CMK (cell line): ENCODE measurements at regions not wholly inside any gene's neighbourhood (a gene's known extent, or its start where the extent isn't known, plus 50 kb on each side); places are given as distances from the start of the nearest gene placed in this dataset.
"Not testable (repeated sequence)": the region's sequence is repeated elsewhere in the genome, so short reads cannot be mapped to it uniquely, and the experiment has no call there.

ENCODE experiments used
- DNase-seq: peaks from one replicate; pipeline ENCODE4 v3.0.0-alpha.2; 2010; ENCODE audit warnings: low read depth

DNA sequence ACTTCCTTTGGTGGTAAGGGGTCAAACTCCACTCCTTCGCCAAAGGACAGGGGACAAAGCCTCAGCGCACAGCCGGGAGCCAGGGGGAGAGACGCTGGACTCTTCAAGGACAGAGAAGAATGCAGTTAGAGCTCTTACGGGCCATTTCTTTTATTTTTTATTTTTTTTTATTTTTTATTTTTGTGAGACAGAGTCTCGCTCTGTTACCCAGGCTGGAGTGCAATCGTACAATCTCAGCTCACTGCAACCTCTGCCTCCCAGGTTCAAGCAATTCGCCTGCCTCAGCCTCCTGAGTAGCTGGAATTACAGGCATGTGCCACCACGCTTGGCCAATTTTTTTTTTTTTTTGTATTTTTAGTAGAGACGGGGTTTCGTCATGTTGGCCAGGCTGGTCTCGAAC lies 93.2 kb upstream of the RPH3AL start, which contains the start of gene RFLNB:
Gene RFLNB (minus strand): TSS at position 101 of the 400 bp plus-strand sequence.
- DNase-seq = not testable (repeated sequence)

DNA sequence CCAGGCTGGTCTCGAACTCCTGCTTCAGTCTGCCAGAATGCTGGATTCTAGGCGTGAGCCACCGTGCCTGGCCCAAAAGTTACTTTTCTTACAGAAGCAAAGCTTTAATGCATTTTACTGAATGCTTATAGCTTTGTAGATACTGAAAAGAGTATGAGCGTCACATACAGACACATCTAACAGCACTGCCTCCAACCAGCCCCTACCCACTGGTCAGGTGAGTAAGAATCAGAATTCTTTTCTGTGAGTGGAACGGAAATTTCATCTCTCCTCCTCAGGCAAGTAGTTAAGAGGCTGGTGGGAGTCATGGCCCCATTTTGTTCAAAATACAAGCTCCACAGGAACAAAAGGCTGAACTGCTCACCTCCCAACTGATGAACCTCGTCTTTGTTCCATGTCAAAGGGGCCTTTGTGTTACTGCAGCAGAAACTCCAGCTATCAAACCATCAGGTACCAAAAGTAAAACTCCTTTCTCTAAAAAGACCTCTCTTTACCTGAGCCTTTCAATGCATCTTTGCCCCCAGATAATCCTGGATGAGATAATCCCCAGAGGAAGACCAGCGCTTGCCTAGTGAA lies 92.4 kb upstream of the RPH3AL start:
- DNase-seq = no peak

DNA sequence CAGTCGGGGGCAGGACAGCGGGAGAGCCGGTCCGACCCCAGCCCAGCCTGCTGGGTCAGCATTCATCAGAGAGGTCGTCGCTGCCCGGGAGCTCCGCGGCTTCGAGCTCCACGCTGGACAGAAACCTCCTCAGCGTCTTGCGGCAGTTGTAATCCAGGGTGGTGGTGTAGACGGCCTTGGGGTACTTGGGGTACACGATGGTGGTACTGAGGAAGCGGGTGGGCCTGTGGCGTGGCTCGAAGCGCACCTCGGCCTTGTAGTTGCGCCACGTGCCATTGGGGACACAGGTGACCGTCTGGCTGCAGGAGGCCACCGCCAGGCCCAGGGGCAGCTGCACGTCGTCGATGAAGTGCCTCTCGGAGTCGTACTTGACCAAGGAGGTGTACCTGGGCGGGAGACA lies 90.5 kb upstream of the RPH3AL start:
- DNase-seq = no peak

DNA sequence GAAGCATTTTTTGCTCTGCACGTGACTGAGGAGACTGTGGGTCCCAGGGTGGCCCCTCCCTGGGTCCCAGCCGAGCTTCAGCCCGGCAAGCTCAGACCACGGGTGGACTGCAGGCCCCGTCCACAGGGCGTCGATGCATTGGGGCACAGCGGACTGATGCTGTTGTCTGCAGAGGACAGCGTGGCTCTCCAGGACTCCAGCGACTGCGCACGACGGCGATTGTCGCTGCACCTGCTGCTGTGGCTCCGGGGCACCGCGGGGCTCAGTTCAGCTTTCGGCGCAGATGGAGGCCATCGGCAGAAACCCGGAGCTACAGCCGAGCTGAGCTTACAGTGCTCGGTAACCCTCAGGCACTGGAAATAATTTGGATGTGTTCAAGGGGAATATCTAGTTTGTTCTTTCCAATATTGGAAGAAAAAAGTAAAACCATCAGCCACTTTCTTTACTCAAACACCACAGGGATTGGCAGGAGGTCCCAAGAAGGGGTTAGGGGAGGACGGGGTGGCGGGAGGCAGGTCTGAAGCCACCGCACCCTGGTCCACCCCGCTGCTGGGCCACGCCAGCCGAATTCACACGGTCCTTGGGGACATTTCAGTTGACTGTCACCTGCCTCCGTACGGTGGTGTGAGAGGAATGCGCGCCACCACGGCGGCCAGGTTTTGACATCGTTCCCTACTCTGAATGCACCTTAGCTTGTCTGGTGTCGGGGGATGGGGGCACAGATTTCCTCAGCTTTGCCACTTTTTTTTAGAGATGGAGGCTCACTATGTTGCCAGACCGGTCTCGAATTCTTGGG lies 88.7 kb upstream of the RPH3AL start:
- no peak for DNase-seq

DNA sequence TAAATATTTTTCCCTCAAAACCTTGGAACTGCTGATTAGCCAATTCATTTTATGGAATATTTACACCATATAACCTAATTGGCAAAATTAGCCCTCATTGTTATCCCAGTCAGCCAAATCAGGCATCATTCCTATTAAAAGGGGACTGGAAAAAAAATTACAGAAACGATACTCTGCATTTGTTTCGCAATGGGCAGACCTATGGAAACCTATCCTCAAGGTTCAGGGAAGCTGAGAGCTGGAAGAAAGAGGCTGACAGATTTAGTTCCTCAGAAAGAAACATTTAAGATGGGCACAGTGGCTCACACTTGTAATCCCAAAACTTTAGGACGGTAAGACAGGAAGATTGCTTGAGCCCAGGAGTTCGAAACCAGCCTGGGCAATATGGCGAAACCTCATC lies 85.6 kb upstream of the RPH3AL start:
- DNase-seq = no peak

DNA sequence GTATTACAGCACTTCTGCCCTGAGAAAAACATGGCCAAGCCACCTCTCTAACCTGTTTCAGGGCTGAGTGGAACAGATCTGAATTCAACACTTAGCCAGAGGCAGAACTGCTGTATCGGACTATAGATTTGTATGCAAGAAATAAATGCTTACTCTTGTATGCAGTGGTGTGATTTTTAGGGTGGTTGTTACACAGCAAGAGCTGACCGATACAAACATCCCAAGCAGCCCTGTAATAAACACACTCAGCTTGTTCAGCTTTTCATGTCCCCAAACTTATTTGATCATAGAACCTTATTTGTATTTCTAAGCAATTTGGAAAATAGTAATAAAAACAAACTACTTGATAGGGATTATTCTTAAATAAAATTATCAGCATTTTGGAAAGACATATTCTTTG lies 84.9 kb upstream of the RPH3AL start:
- no peak for DNase-seq

DNA sequence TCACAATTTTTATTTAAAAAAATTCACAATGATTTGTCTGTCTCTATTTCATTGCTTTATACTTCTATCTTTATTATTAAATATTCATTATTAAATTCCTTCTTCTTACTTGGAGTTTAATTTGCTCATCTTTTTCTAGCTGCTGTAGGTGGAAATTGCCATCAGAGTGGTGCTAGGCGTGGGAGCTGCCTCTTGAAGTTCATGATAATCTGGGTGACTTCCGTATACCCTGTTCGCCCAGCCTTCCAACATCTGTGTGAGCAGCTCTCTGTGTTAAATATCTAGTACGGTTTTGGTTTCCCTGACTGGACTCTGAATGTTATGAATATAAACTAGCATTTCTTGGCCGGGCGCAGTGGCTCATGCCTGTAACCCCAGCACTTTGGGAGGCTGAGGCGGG lies 84.0 kb upstream of the RPH3AL start:
- DNase-seq = no peak

DNA sequence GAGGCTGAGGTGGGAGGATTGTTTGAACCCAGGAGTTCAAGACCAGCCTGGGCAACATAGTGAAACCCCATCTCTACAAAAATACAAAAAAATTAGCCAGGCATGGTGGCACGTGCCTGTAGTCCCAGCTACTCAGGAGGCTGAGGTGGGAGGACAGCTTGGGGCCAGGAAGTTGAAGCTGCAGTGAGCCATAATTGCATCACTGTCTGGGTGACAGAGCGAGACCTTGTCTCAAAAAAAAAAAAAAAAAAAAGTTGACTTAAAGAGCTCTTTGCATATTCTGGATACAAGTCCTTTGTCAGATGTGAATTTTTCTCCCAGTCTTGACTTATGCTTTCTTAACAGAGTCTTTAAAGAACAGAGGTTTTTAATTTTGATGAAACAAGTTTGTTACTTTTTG lies 79.9 kb upstream of the RPH3AL start:
- DNase-seq = not testable (repeated sequence)

DNA sequence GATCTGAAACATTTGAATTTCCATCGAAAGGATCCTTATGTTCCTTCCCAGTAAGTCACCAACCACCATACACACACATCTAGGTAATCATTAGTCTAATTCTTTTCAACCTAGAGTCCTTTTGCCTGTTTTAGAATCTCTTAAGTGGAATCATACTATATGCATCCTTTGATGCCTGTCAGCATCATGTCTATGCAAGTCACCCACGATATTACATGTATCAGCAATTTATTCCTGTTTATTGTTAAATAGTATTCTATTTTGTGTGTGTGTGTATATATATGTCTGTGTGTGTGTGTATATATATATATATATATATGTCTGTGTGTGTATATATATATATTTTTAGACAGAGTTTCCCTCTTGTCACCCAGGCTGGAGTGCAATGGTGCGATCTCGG lies 78.9 kb upstream of the RPH3AL start:
- DNase-seq = no peak

DNA sequence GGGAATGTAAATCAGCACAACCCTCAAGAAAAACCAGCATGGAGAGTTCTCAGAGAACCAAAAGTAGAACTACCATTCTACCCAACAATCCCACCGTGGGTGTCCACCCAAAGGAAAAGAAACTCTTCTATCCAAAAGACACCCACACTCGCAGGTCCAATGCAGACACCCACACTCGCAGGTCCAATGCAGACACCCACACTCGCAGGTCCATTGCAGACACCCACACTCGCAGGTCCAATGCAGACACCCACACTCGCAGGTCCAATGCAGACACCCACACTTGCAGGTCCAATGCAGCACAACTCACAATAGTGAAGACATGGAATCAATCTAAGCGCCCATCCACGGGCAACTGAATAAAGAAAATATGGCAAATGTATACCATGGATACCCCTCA lies 77.0 kb upstream of the RPH3AL start:
- DNase-seq = no peak

DNA sequence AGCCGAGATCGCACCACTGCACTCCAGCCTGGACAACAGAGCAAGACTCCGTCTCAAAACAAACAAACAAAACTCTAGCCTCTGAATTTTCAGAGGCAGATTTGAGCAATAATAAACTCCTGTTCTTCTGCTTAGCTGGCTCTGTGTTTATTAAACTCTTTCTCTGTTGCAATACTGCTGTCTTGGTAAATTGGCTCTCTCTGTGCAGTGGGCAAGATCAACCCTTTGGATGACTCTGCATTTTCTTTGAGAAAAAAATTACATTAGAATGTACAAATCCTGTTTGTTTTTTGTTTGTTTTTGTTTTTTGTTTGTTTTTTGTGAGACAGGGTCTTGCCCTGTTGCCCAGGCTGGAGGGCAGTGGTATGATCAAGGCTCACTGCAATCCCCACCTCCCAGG lies 75.8 kb upstream of the RPH3AL start:
- DNase-seq = no peak

DNA sequence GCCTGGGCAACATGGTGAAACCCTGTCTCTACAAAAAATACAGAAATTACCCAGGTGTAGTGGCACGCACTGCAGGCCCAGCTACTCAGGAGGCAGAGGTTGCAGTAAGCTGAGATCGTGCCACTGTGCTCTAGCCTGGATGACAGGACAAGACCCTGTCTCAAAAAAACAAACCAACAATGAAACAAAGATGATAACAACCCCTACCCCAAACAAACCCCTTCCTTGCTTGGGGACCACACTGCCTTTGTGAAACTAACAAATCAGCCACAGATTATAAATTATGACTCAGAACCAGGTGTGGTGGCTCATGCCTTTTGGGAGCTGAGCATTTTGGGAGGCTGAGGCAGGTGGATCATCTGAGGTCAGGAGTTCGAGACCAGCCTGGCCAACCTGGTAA lies 75.3 kb upstream of the RPH3AL start:
- DNase-seq = no peak

DNA sequence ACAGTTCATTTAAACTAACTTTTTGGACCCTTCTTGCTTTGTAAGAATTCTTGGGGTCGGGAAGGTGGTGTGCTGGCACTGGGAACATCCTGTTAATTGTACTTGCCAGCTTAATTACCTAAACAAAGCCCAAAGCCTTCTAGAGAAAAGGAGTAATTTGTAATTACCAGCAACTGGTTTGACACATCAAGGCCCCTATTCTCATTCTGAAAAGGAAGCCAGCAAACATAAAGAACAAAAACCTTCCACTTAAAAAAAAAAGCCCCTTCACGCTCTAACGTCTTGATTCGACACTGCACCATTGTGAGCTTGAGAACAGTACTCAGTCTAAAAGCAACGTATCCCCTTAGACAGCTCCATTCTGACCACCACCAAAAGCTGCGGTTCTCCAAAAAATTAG lies 74.7 kb upstream of the RPH3AL start:
- no peak for DNase-seq

DNA sequence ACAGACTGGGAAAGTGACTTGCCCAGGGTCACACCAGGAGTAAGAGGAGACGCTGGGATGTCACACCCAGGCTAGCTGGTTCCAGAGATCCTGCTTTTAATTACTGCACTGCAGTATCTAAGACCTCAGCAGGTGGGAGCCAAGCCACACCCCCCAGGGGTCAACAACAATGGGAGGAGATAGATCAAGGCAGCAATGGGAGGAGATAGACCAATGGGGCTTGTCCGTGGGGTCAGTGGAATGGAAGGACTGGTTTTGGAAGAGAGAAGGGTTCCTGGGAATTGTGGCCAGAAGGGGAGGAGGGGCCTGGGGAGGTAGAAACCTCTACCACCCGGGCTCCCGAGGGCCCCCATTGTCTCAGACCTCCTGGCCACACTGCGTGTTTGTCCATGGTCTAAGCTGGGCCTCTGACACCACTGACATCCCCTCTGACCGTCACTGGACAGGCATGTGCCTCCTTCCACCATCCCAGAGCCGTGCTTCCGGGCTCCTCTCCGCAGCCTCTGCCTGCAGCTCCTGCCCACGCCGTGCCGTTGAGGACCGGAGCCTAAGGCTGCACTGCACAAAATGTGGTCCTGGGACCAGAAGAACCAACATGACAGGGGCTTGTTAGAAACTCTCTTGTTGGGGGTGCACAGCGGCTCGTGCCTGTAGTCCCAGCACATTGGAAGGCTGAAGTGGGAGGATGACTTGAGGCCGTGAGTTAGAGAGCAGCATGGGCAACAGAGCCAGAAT lies 69.8 kb upstream of the RPH3AL start:
- DNase-seq = no peak

DNA sequence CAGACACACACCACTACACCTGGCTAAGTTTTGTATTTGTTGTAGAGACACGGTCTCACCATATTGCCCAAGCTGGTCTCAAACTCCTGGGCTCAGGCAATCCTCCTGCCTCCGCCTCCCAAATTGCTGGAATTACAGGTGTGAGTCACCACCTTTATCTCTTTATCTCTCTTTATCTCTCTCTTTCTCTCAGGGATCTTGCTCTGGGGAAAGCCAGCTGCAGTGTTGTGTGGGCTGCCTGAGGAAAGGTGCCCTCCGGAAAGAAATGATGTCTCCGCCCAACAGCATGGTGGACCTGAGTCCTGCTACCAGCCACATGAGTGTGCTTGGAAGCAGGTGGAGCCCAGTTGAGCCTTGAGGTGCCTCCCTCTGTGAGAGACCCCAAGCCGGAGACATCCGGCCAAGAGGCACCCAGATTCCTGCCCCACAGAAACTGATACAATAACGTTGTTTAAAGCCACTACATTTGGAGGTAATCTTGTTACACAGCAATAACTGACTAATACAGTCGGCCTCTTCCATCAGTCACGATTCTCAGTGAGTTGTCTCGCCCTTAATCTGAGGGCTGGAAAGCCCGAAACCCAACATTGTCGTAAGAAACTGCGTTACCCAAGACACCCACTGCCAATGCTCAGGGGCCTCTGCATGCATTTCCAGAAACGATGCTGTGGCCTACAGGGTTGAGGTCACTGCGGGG lies 68.0 kb upstream of the RPH3AL start:
- DNase-seq = no peak

DNA sequence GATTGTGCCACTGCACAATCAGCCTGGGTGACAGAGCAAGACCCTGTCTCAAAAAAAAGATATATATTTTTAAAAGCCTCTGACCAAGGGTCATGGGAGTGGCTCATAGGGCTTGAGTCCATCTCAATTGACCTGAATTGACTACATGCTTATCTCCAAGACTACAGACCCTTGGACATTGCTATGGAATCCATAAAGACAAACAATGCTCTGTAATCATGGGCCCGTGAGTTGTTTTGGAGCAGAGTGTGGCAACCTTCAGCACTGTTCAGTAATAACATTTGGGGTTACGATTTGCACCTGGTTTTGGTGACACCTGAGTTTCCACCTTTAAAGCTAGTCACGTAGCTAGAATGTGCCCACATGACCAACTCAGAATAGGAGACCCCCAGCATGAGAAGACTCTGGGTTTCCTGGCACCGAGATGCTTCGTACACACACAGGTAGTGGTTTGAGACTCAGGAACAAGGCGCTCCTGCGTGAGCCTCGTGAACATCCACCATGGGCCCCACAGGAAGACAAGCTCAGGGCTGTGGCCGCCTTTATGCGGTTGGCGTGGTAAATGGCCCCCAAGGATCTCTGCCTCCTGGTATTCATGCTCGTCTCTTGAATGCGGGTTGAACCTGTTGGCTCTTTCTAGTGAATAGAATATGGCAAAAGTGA lies 66.6 kb upstream of the RPH3AL start:
- no peak for DNase-seq

DNA sequence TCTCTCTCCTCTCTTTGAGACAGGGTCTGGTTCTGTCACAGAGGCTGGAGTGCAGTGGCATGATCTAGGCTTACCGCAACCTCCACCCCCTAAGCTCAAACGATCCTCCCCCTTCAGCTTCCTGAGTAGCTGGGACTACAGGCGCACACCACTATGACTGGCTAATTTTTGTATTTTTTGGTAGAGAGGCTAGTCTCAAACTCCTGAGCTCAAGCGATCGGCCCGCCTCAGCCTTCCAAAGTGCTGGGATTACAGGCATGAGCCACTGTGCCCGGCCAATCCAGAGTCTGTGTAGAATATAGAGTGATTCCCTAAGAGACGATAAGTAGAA lies 65.8 kb upstream of the RPH3AL start:
- peak; percentile 29 for DNase-seq

DNA sequence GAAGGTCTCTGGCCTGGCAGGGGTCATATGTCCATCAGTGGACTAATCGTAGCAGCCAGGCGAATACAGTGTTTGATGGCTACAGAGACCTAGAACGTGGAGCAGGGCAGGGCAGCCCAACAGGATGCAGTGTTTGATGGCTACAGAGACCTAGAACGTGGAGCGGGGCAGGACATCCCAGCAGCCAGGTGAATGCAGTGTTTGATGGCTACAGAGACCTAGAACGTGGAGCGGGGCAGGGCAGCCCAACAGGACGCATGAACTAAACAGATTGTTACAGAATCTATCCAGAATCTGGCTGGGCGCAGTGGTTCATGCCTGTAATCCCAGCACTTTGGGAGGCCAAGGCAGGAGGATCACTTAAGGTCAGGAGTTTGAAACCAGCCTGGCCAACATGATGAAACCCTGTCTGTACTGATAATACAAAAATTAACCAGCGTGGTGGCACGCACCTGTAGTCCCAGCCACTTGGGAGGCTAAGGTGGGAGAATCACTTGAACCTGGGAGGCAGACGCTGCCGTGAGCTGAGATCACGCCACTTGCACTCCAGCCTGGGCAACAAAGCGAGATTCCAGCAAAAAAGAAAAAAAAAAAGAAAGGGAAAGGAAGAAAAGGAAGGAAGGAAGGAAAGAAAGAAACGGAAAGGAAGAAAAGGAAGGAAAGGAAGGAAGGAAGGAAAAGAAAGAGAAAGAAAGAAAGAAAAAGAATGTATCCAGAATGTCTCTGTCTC lies 65.2 kb upstream of the RPH3AL start:
- no peak for DNase-seq

DNA sequence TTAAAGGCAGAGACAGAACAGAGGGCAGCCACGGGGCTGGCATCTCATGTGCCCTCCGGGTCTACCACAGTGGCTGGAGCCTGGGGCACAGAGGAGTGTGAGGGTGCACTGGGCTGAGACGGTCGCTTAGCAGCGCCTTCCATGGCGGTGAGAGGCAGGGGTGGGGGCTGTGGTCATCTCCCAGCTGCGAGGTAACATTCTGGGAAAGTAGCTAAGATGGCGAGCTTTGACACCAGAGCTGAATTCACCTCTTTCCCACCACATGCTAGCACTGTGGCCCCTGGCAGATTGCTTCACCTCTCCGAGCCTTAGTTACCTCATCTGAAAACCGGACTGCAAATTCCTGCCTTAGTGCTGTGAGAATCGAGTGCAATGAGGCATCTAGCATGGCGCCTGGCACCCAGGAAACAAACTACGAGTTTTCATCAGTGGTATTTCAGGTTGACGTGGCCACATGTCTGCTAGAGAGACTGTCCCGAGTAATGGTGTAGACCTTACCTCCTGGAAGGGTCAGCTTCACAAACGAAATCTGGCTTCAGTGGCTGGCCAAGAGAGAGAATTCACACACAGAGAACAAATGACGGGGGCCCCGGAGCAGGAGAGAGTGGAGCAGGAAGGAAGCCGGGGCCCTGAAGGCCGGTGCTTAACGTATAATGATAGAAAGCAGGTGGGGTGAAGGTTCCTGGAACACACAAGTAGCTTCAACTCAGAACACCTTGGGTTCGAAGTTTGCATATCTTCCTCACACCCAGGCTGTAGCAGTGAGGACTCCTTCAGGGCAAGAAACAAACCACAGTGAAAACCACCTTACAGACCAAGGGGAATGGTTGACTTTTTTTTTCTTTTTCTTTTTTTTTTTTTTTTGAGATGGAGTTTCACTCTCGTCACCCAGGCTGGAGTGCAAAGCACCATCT lies 63.9 kb upstream of the RPH3AL start:
- no peak for DNase-seq

DNA sequence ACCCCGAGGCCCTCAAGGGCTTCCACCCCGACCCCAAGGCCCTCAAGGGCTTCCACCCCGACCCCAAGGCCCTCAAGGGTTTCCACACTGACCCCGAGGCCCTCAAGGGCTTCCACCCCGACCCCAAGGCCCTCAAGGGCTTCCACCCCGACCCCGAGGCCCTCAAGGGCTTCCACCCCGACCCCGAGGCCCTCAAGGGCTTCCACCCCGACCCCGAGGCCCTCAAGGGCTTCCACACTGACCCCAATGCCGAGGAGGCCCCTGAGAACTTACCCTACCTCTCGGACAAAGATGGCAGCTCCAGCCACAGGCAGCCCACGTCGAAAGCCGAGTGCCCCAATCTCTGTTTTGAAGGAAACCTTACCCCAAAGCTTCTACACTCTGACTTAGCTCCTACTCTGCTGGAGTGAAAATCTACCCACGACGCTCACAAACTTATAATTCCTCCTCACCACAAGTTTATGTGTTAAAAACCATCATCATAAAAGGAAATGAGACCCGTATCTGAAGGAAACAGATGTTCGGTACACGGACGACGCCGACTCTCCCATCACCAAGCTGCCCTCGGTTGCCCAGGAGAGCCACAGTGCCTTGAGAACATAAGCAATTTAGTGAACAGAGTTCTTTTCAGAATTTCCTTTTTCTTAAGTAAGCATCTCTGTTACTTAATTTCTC lies 61.2 kb upstream of the RPH3AL start:
- DNase-seq = no peak
